Activated CD4-positive, alpha-beta T cell treated with anti-CD3 and anti-CD28 coated beads, Interleukin-2, amount 10 ng/mL, durations not matched to agents 24 days and 14 days (primary cell): ENCODE measurements at regions not wholly inside any gene's neighbourhood (a gene's known extent, or its start where the extent isn't known, plus 50 kb on each side); places are given as distances from the start of the nearest gene placed in this dataset.
"Not testable (repeated sequence)": the region's sequence is repeated elsewhere in the genome, so short reads cannot be mapped to it uniquely, and the experiment has no call there.

ENCODE experiments used
- DNase-seq: peaks from one replicate; pipeline ENCODE4 v3.0.0; 2022
- H3K27ac Mint-ChIP-seq: one replicate; pipeline ENCODE4 v1.8.0; 2022; ENCODE audit warnings: mild to moderate bottlenecking, mixed read lengths
- H3K27me3 Mint-ChIP-seq: one replicate; pipeline ENCODE4 v1.8.0; 2022; ENCODE audit warnings: mixed read lengths
- H3K36me3 Mint-ChIP-seq: one replicate; pipeline ENCODE4 v1.8.0; 2022; ENCODE audit warnings: low read depth, mild to moderate bottlenecking, mixed read lengths
- H3K4me1 Mint-ChIP-seq: one replicate; pipeline ENCODE4 v1.8.0; 2021; ENCODE audit warnings: mixed read lengths
- H3K4me3 Mint-ChIP-seq: one replicate; pipeline ENCODE4 v1.8.0; 2022; ENCODE audit warnings: mild to moderate bottlenecking, moderate library complexity, mixed read lengths
- H3K9me3 Mint-ChIP-seq: one replicate; pipeline ENCODE4 v1.8.0; 2021; ENCODE audit warnings: mixed read lengths
- intact Hi-C: fragments of 100-400 bp; cut with micrococcal nuclease; formaldehyde crosslinking; loops from one replicate; pipeline ENCODE4 v1.15.1; 2023

GRCh38 chr11:44379141-44380008 lies 69.4 kb upstream of the ALX4 start:
- Mint-ChIP-seq H3K4me1 (no peaks in the 10 kb centered on the region), H3K36me3 (no peaks in the 10 kb centered on the region), H3K9me3 (no peaks in the 10 kb centered on the region), H3K27ac (no peak overlapping the region), H3K27me3 (no peaks in the 10 kb centered on the region), H3K4me3 (no peak overlapping the region)
- no peak for DNase-seq
- intact Hi-C loops: no loop called here

- Mint-ChIP-seq H3K27me3 (no peaks in the 10 kb centered on the region), H3K4me1 (no peaks in the 10 kb centered on the region), H3K27ac (no peak overlapping the region), H3K4me3 (no peak overlapping the region), H3K9me3 (no peaks in the 10 kb centered on the region), H3K36me3 (no peaks in the 10 kb centered on the region)
- intact Hi-C loops: no loop called here
- no peak for DNase-seq
These were observed 70.0 kb upstream of the ALX4 start for GRCh38 chr11:44380009-44380313.

GRCh38 chr11:44380820-44381219 lies 70.9 kb upstream of the ALX4 start:
- no peak for DNase-seq
- Mint-ChIP-seq H3K9me3 (no peaks in the 10 kb centered on the region), H3K4me1 (no peaks in the 10 kb centered on the region), H3K27me3 (peaks cover 1% of the 10 kb centered on the region), H3K4me3 (no peak overlapping the region), H3K27ac (no peak overlapping the region), H3K36me3 (no peaks in the 10 kb centered on the region)
- intact Hi-C loops: no loop called here

DNA sequence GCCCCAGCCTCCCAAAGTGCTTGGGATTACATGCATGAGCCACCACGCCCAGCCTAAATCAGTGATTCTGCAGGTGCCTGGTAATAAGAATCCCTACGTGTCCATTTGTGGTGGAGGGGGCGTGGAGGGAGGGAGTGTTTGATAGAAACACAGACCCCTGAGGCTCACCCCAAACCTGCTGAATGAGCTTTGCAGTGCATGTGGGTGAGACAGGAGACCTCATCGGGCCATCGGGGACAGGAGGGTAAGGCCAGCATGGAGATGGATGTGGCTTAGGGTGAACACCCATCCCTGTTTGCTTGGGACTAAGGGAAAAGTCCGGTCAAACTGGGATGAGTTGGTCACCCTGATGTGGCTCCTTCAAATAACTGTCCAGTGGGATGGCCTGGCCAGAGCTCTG lies 71.3 kb upstream of the ALX4 start:
- Mint-ChIP-seq H3K9me3 (no peaks in the 10 kb centered on the region), H3K36me3 (no peaks in the 10 kb centered on the region)
- intact Hi-C loops: no loop called here

GRCh38 chr11:44382118-44382517 lies 72.2 kb upstream of the ALX4 start:
- Mint-ChIP-seq H3K9me3 (no peaks in the 10 kb centered on the region), H3K4me3 (no peak overlapping the region), H3K27ac (no peak overlapping the region), H3K36me3 (no peaks in the 10 kb centered on the region), H3K4me1 (no peaks in the 10 kb centered on the region), H3K27me3 (peaks cover 5% of the 10 kb centered on the region)
- DNase-seq: no peak
- intact Hi-C loops: no loop called here

More for the DNA sequence above, 71.3 kb upstream of the ALX4 start:
- no peak overlapping the region for H3K4me3 Mint-ChIP-seq
- H3K27ac Mint-ChIP-seq: no peak overlapping the region
- DNase-seq: no peak
- H3K4me1 Mint-ChIP-seq: no peaks in the 10 kb centered on the region
- peaks cover 2% of the 10 kb centered on the region for H3K27me3 Mint-ChIP-seq

DNA sequence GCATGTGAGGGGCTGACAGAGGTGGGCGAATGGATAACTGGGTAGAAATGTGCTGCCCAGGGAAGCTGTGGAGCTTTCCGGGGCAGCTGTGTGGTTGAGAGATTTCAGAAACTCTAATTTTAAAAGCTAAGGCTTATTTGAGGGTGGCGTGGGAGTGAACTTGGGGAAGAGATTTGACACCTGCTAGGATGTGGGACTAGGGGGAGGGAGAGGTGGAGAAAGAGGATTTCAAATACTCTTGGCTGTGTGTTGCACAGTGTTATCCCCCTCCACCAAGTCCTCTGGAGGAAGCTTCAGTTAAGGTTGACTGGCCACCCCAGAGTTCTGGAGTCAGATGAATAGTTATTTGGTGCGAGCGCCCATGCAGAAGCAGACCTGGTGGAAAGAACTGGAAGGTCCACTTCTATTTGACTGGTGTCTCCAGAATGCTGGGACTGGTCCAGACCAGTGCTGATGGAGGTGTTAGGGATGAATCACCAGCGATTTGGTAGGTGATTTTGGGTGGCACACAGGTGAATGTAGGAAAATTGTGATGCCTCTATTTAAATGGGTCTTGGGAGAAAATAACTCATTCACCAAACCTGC lies 72.8 kb upstream of the ALX4 start:
- intact Hi-C loops: no loop called here
- DNase-seq: no peak
- Mint-ChIP-seq H3K4me3 (no peak overlapping the region), H3K4me1 (no peaks in the 10 kb centered on the region), H3K27me3 (peaks cover 5% of the 10 kb centered on the region), H3K27ac (no peak overlapping the region), H3K36me3 (no peaks in the 10 kb centered on the region), H3K9me3 (no peaks in the 10 kb centered on the region)

- H3K27me3 Mint-ChIP-seq: peaks cover 5% of the 10 kb centered on the region
- intact Hi-C loops: no loop called here
- no peaks in the 10 kb centered on the region for H3K4me1 Mint-ChIP-seq
- H3K36me3 Mint-ChIP-seq: no peaks in the 10 kb centered on the region
- no peak overlapping the region for H3K27ac Mint-ChIP-seq
- H3K9me3 Mint-ChIP-seq: no peaks in the 10 kb centered on the region
- no peak for DNase-seq
- H3K4me3 Mint-ChIP-seq: no peak overlapping the region
These were observed 73.3 kb upstream of the ALX4 start for GRCh38 chr11:44383246-44383645.

GRCh38 chr11:44387415-44387814 lies 77.5 kb upstream of the ALX4 start:
- Mint-ChIP-seq H3K4me1 (no peaks in the 10 kb centered on the region), H3K27me3 (peaks cover 8% of the 10 kb centered on the region), H3K4me3 (no peak overlapping the region), H3K36me3 (no peaks in the 10 kb centered on the region), H3K27ac (no peak overlapping the region), H3K9me3 (no peaks in the 10 kb centered on the region)
- intact Hi-C loops: no loop called here
- no peak for DNase-seq

DNA sequence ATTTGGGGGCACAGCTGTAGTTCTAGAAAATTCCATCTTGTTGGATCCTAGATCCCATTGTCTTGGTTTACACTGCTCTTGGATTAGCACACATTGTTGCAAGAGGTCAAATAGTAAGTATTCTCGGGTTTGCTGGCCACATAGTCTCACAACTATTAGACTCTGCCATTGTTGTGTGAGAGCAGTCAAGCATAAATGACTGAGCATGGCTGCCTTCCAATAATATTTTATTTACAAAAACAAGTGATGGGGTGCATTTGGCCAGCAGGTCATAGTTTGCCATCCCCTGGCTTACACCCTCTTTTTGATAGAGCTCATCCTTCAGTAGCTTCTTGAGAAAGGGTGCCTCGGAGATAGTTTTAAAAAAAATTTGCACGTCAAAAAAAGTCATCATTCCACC lies 77.9 kb upstream of the ALX4 start:
- no peak for DNase-seq
- intact Hi-C loops: no loop called here
- no peaks in the 10 kb centered on the region for H3K36me3 Mint-ChIP-seq
- H3K27ac Mint-ChIP-seq: no peak overlapping the region
- no peaks in the 10 kb centered on the region for H3K9me3 Mint-ChIP-seq
- H3K27me3 Mint-ChIP-seq: peaks cover 10% of the 10 kb centered on the region
- no peaks in the 10 kb centered on the region for H3K4me1 Mint-ChIP-seq
- no peak overlapping the region for H3K4me3 Mint-ChIP-seq

DNA sequence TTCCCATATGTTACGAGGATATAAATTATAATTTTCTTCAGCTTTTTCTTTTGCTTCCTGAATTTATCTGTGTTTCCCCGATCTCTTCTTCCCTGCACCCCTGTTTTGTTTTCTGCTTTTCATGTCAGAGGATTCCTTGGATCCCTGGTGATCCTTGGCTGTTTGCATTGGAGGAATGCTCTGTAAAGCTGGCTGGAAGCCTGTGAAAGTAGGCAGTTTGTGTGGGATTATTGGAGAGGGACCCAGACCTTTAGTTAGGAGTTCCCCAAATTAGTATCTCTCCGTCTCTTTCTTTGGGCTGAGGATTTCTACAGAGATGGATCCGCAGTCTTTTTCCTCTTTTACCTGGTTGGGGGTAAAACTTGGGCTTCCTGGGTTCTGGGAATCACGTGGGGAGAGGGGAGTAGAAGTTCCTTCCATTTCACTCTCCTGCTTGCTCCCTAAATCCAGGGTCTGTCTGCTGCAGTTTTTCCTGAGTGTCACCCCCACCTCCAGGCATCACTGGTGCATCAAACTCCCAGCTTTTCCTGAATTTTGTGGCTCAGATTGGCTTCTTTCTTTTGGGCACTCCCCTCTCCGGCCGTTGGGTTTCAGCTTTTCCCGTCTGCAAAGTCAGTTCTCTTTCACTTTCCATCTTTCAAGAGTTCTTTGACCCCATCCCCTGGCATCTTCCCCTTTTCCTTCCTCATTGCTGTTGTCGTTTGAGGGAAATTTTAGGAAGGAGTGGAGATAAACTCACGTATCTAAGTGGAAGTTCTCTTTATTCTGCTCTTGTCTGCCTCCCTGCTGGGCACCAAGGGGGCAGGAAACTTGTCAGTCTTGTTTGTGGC lies 79.1 kb upstream of the ALX4 start:
- intact Hi-C loops: no loop called here
- peaks cover 13% of the 10 kb centered on the region for H3K27me3 Mint-ChIP-seq
- H3K4me3 Mint-ChIP-seq: no peak overlapping the region
- no peaks in the 10 kb centered on the region for H3K36me3 Mint-ChIP-seq
- H3K27ac Mint-ChIP-seq: no peak overlapping the region
- no peaks in the 10 kb centered on the region for H3K4me1 Mint-ChIP-seq
- peaks cover 4% of the 10 kb centered on the region for H3K9me3 Mint-ChIP-seq
- DNase-seq: no peak

GRCh38 chr11:44389963-44390605 lies 80.1 kb upstream of the ALX4 start:
- H3K4me1 Mint-ChIP-seq: no peaks in the 10 kb centered on the region

GRCh38 chr11:44391004-44391403 lies 81.1 kb upstream of the ALX4 start:
- H3K27me3 Mint-ChIP-seq: peaks cover 19% of the 10 kb centered on the region
- H3K27ac Mint-ChIP-seq, DNase-seq, H3K36me3 Mint-ChIP-seq, intact Hi-C loops, H3K4me1 Mint-ChIP-seq, H3K4me3 Mint-ChIP-seq: not testable (repeated sequence)
- H3K9me3 Mint-ChIP-seq: peaks cover 11% of the 10 kb centered on the region

More at GRCh38 chr11:44389963-44390605, 80.1 kb upstream of the ALX4 start:
- H3K27ac Mint-ChIP-seq: no peak overlapping the region
- peaks cover 11% of the 10 kb centered on the region for H3K9me3 Mint-ChIP-seq
- H3K36me3 Mint-ChIP-seq: no peaks in the 10 kb centered on the region
- DNase-seq: no peak
- peaks cover 20% of the 10 kb centered on the region for H3K27me3 Mint-ChIP-seq
- H3K4me3 Mint-ChIP-seq: no peak overlapping the region
- intact Hi-C loops: no loop called here

- H3K36me3 Mint-ChIP-seq, intact Hi-C loops: not testable (repeated sequence)
These were observed 86.8 kb upstream of the ALX4 start for GRCh38 chr11:44396746-44397145.

More at GRCh38 chr11:44396746-44397145, 86.8 kb upstream of the ALX4 start:
- not testable (repeated sequence) for H3K4me1 Mint-ChIP-seq, H3K4me3 Mint-ChIP-seq, DNase-seq, H3K27ac Mint-ChIP-seq
- Mint-ChIP-seq H3K9me3 (peaks cover 11% of the 10 kb centered on the region), H3K27me3 (peaks cover 13% of the 10 kb centered on the region)
